H1 (cell line): ENCODE measurements at regions not wholly inside any gene's neighbourhood (a gene's known extent, or its start where the extent isn't known, plus 50 kb on each side); places are given as distances from the start of the nearest gene placed in this dataset.
"Not testable (repeated sequence)": the region's sequence is repeated elsewhere in the genome, so short reads cannot be mapped to it uniquely, and the experiment has no call there.

Source experiments
- CTCF ChIA-PET: fragments of 300-600 bp; sonication (Branson Sonifier 250); formaldehyde crosslinking; loops from one replicate; lab custom pipeline; 2021; ENCODE audit not compliant: partially characterized antibody; lab: Charles Lee
- POLR2A ChIA-PET: fragments of 300-600 bp; sonication (Branson Sonifier 250); formaldehyde crosslinking; loops from one replicate; lab custom pipeline; 2021; ENCODE audit warnings: inconsistent platforms; ENCODE audit not compliant: partially characterized antibody; lab: Charles Lee
- DNase-seq, 2 experiments: peaks; one replicate each; pipeline versions ENCODE4 v3.0.0 to v3.0.0-alpha.2; 2010 to 2022; ENCODE audit warnings: low spot score in 2 of 2, low read depth in 1 of 2, mixed read lengths in 1 of 2
- FAIRE-seq: peaks from 2 replicates; lab custom pipeline; 2011; peaks lifted over from hg19 to GRCh38; lab: Jason Lieb, UNC
- H2AFZ ChIP-seq: 2 replicates; pipeline ENCODE4 v1.8.1; 2012; ENCODE audit warnings: low read length, inconsistent platforms
- H2AK5ac ChIP-seq: 2 replicates; pipeline ENCODE4 v1.6.1; 2013; ENCODE audit warnings: low read depth, low read length
- H2BK120ac ChIP-seq: replicated peaks from 2 replicates; pipeline ENCODE3; 2013; ENCODE audit warnings: low read depth, low read length, inconsistent platforms
- H2BK12ac ChIP-seq: 2 replicates; pipeline ENCODE4 v1.6.1; 2013; ENCODE audit warnings: low read depth, low read length
- H2BK15ac ChIP-seq: 2 replicates; pipeline ENCODE4 v1.6.1; 2013; ENCODE audit warnings: low read length
- H2BK20ac ChIP-seq: 2 replicates; pipeline ENCODE4 v1.6.1; 2013; ENCODE audit warnings: low read length
- H2BK5ac ChIP-seq: 2 replicates; pipeline ENCODE4 v1.6.1; 2013; ENCODE audit warnings: low read depth, low read length
- H3K14ac ChIP-seq: 2 replicates; pipeline ENCODE4 v1.6.1; 2013; ENCODE audit warnings: inconsistent platforms; ENCODE audit not compliant: insufficient read length
- H3K18ac ChIP-seq: 2 replicates; pipeline ENCODE4 v1.6.1; 2013; ENCODE audit warnings: low read length; ENCODE audit errors: extremely low read depth
- H3K23ac ChIP-seq: 2 replicates; pipeline ENCODE4 v1.6.1; 2013; ENCODE audit warnings: inconsistent platforms; ENCODE audit not compliant: insufficient read length
- H3K23me2 ChIP-seq: 2 replicates; pipeline ENCODE4 v1.6.1; 2013; ENCODE audit warnings: low read depth, low read length
- H3K27ac ChIP-seq: 2 replicates; pipeline ENCODE4 v1.6.1; 2011; ENCODE audit warnings: low read depth, low read length, inconsistent platforms
- H3K27me3 ChIP-seq, 4 experiments: replicated peaks in 1 of 4; 1 replicate in 1 of 4; 2 replicates in 3 of 4; pipeline versions ENCODE4 v1.6.1 to v1.8.1; 2011 to 2013; ENCODE audit warnings: low read length in 3 of 4, mild to moderate bottlenecking in 3 of 4, inconsistent platforms in 2 of 4, mixed read lengths in 2 of 4, moderate library complexity in 1 of 4; ENCODE audit not compliant: control insufficient read depth in 3 of 4, insufficient read depth in 3 of 4; ENCODE audit errors: extremely low read depth in 1 of 4
- H3K36me3 ChIP-seq, 4 experiments: 2 replicates each; pipeline versions ENCODE4 v1.6.1 to v1.8.1; 2011 to 2013; ENCODE audit warnings: mild to moderate bottlenecking in 4 of 4, low read length in 3 of 4, moderate library complexity in 2 of 4, control low read depth in 1 of 4, inconsistent platforms in 1 of 4; ENCODE audit not compliant: insufficient read depth in 4 of 4, control insufficient read depth in 2 of 4
- H3K4ac ChIP-seq: replicated peaks from 2 replicates; pipeline ENCODE3; 2013; ENCODE audit warnings: low read length, low read depth, mixed read lengths, inconsistent platforms; ENCODE audit not compliant: insufficient read length
- H3K4me1 ChIP-seq, 4 experiments: replicated peaks in 1 of 4; 1 replicate in 1 of 4; 2 replicates in 3 of 4; pipeline versions ENCODE4 v1.6.1 to v1.8.1; 2011 to 2013; ENCODE audit warnings: low read length in 3 of 4, inconsistent platforms in 2 of 4, mixed read lengths in 1 of 4; ENCODE audit not compliant: insufficient read depth in 4 of 4, control insufficient read depth in 3 of 4
- H3K4me2 ChIP-seq, 2 experiments: 2 replicates each; pipeline versions ENCODE4 v1.6.1 to v1.8.1; 2011 to 2013; ENCODE audit warnings: low read depth in 2 of 2, low read length in 2 of 2, control low read depth in 1 of 2, inconsistent platforms in 1 of 2, mild to moderate bottlenecking in 1 of 2; ENCODE audit not compliant: insufficient read depth in 1 of 2
- H3K4me3 ChIP-seq, 4 experiments: fragments of 200-600, 300-600 bp in 1 of 4; sonication (generic), shearing (Covaris generic), sonication (Bioruptor Twin) in 1 of 4; 2 replicates each; pipeline versions ENCODE4 v1.5.1 to v1.8.1; 2011 to 2016; ENCODE audit warnings: low read length in 4 of 4, low read depth in 3 of 4, control low read depth in 2 of 4, inconsistent platforms in 2 of 4, mild to moderate bottlenecking in 2 of 4, mixed read lengths in 1 of 4, moderate library complexity in 1 of 4; ENCODE audit not compliant: insufficient read depth in 2 of 4; ENCODE audit errors: extremely low read depth in 1 of 4
- H3K56ac ChIP-seq: replicated peaks from 2 replicates; pipeline ENCODE3; 2013; ENCODE audit warnings: low read depth, mild to moderate bottlenecking, mixed read lengths, low read length, inconsistent platforms; ENCODE audit not compliant: insufficient read length
- H3K79me1 ChIP-seq: 2 replicates; pipeline ENCODE4 v1.6.1; 2013; ENCODE audit warnings: low read depth, low read length, control low read depth
- H3K79me2 ChIP-seq, 2 experiments: 2 replicates each; pipeline versions ENCODE4 v1.6.1 to v1.8.1; 2012 to 2013; ENCODE audit warnings: low read length in 2 of 2, mild to moderate bottlenecking in 2 of 2, inconsistent platforms in 1 of 2; ENCODE audit not compliant: insufficient read depth in 2 of 2, control insufficient read depth in 1 of 2
- H3K9ac ChIP-seq, 4 experiments: replicated peaks in 1 of 4; 1 replicate in 1 of 4; 2 replicates in 3 of 4; pipeline versions ENCODE4 v1.6.1 to v1.8.1; 2011 to 2013; ENCODE audit warnings: low read depth in 3 of 4, low read length in 3 of 4, control low read depth in 2 of 4, mild to moderate bottlenecking in 2 of 4, moderate library complexity in 2 of 4, inconsistent platforms in 1 of 4; ENCODE audit errors: extremely low read depth in 1 of 4
- H3K9me3 ChIP-seq, 2 experiments: 2 replicates each; pipeline versions ENCODE4 v1.6.1 to v1.8.1; 2012 to 2013; ENCODE audit warnings: mild to moderate bottlenecking in 2 of 2, moderate library complexity in 2 of 2, control low read depth in 1 of 2, inconsistent platforms in 1 of 2, low read depth in 1 of 2, low read length in 1 of 2, mixed read lengths in 1 of 2; ENCODE audit not compliant: insufficient read depth in 2 of 2
- H4K20me1 ChIP-seq, 2 experiments: replicated peaks in 1 of 2; 2 replicates each; pipeline versions ENCODE3 to v1.8.1; 2011 to 2013; ENCODE audit warnings: inconsistent platforms in 2 of 2, low read length in 2 of 2, mild to moderate bottlenecking in 1 of 2; ENCODE audit not compliant: insufficient read depth in 2 of 2, control insufficient read depth in 1 of 2
- H4K5ac ChIP-seq: 2 replicates; pipeline ENCODE4 v1.6.1; 2013; ENCODE audit warnings: low read length, low read depth, mixed read lengths, inconsistent platforms; ENCODE audit not compliant: insufficient read length
- H4K8ac ChIP-seq: 2 replicates; pipeline ENCODE4 v1.8.0; 2013; ENCODE audit warnings: mild to moderate bottlenecking, moderate library complexity, low read length, inconsistent platforms; ENCODE audit not compliant: insufficient read depth; ENCODE audit errors: extremely low read depth
- H4K91ac ChIP-seq: replicated peaks from 2 replicates; pipeline ENCODE3; 2013; ENCODE audit warnings: low read length, mixed read lengths, inconsistent platforms; ENCODE audit not compliant: insufficient read length
- CEBPB ChIP-seq: IDR thresholded peaks from 2 replicates; pipeline ENCODE4 v1.6.1; 2012; ENCODE audit warnings: low read depth, low read length
- SIX5 ChIP-seq: IDR thresholded peaks from 2 replicates; pipeline ENCODE4 v1.6.1; 2011; ENCODE audit warnings: mild to moderate bottlenecking, low read depth, low read length
- WGBS, 2 experiments: shearing (Covaris generic) in 1 of 2; methylation state at CpG; one replicate each; pipeline versions ENCODE4 v1.1.6 to v1.1.7; 2013 to 2015; ENCODE audit warnings: low lambda C conversion rate in 2 of 2, mixed read lengths in 2 of 2, inconsistent platforms in 1 of 2, low coverage in 1 of 2, missing lambda C conversion rate in 1 of 2; ENCODE audit not compliant: insufficient replicate concordance in 2 of 2, insufficient coverage in 1 of 2, insufficient read length in 1 of 2; ENCODE audit errors: extremely low coverage in 1 of 2, missing lambda C conversion rate in 1 of 2; 5-methylcytosine and 5-hydroxymethylcytosine counted together

DNA sequence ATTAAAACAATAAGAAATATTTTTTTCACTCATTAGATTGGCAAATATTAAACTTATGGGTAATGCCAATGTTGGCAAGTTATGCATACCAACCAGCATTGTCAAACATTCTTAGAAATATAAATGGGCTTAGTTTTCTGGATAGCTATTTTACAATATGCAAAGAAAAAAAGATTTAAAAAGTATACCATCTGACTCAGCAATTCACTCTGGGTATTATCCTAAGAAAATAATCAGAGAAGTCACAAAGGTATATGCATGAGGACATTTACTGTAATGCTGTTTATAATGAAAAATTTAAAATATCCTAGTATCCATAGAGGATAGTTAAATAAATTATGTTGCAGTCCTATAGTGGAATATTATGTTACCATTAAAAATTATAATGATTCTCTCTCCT, 57.4 kb upstream of the PTPDC1 start (continued):
- TF ChIP-seq SIX5 (no peak), CEBPB (no peak)
- TF ChIP-seq, all 59 proteins: peak for 0

- FAIRE-seq, H3K23me2 ChIP-seq, H2BK5ac ChIP-seq, H3K56ac ChIP-seq, H2BK20ac ChIP-seq, H3K4ac ChIP-seq, H2BK15ac ChIP-seq, H3K14ac ChIP-seq, H4K91ac ChIP-seq, H3K18ac ChIP-seq, H2BK120ac ChIP-seq, H3K4me2 ChIP-seq, H2AFZ ChIP-seq, H4K20me1 ChIP-seq, H2AK5ac ChIP-seq, H3K4me3 ChIP-seq, H3K36me3 ChIP-seq, H3K4me1 ChIP-seq, DNase-seq, H4K5ac ChIP-seq, H3K27ac ChIP-seq, H2BK12ac ChIP-seq, CTCF ChIA-PET, POLR2A ChIA-PET, H4K8ac ChIP-seq, H3K23ac ChIP-seq, H3K27me3 ChIP-seq, H3K79me2 ChIP-seq, H3K79me1 ChIP-seq, H3K9ac ChIP-seq: not testable (repeated sequence)
- peaks cover 11 to 14% of the 10 kb centered on the region in 2 experiments for H3K9me3 ChIP-seq
Observed at GRCh38 chr9:94022476-94022875, 61.8 kb upstream of the PTPDC1 start.

GRCh38 chr9:94020836-94021235, 63.4 kb upstream of the PTPDC1 start:
- H2BK12ac ChIP-seq, H3K79me1 ChIP-seq, H3K4me3 ChIP-seq, H3K36me3 ChIP-seq, POLR2A ChIA-PET, H3K18ac ChIP-seq, H4K91ac ChIP-seq, H3K27ac ChIP-seq, H3K23me2 ChIP-seq, H3K9ac ChIP-seq, H2AFZ ChIP-seq, H3K9me3 ChIP-seq, DNase-seq, H3K79me2 ChIP-seq, H3K4me1 ChIP-seq, H3K27me3 ChIP-seq, H4K20me1 ChIP-seq, H4K5ac ChIP-seq, H4K8ac ChIP-seq, H2BK20ac ChIP-seq, H3K56ac ChIP-seq, H2BK15ac ChIP-seq, H3K4me2 ChIP-seq, CTCF ChIA-PET, H2BK120ac ChIP-seq, H3K4ac ChIP-seq, H3K23ac ChIP-seq, H3K14ac ChIP-seq, H2BK5ac ChIP-seq, FAIRE-seq, H2AK5ac ChIP-seq: not testable (repeated sequence)
- WGBS, 2 experiments = 100% methylated on average over 1 of the region's 2 CpGs; no CpG with 5 or more reads in 1 of the 2 experiments
